ENCODE measurements at regions not wholly inside any gene's neighbourhood (a gene's known extent, or its start where the extent isn't known, plus 50 kb on each side); places are given as distances from the start of the nearest gene placed in this dataset.

DNA sequence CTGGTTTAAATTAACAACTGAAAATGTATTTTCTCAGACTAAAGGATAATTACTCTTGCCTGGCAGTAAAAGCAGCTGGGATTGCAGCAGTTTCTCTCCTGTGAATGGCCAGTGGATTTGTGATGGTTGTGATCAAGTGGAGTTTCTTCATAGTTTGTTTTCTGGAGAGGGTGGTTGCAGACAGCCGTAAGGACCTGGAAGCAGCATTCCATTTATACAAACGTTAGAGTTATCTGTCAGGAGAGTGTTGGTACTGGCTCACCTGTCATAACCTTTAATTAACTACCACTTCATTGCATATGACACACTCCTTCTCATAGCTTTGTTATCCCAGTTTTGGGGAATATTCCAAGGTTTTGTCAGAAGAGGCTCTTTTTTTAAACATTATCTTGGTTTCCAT, 258.4 kb upstream of the SLC10A2 start:
- intact Hi-C loops (cut with DNase I; ENCODE audit: low total_unique reads), result no loop called here
- H3K4me1 ChIP-seq, result no peaks in the 10 kb centered on the region
- TF ChIP-seq POLR2A (IDR thresholded peaks at IDR 0.05) (no peak), CTCF (IDR thresholded peaks at IDR 0.05) (no peak), POLR2AphosphoS5 (IDR thresholded peaks at IDR 0.05) (no peak)

GRCh38 chr13:103315711-103316110, 249.5 kb upstream of the SLC10A2 start:
- Histone ChIP-seq H3K9me3 (no peaks in the 10 kb centered on the region), H3K4me3 (no peak overlapping the region), H3K27ac (no peak overlapping the region), H3K4me1 (no peaks in the 10 kb centered on the region), H3K27me3 (no peaks in the 10 kb centered on the region), H3K36me3 (no peaks in the 10 kb centered on the region)
- no peak for DNase-seq (ENCODE audit: low spot score in 2 of 2)
- no peak for TF ChIP-seq POLR2A (IDR thresholded peaks at IDR 0.05)
- TF ChIP-seq POLR2AphosphoS5 (IDR thresholded peaks at IDR 0.05), result no peak
- no peak for TF ChIP-seq CTCF (IDR thresholded peaks at IDR 0.05)
- intact Hi-C loops (cut with DNase I; ENCODE audit: low total_unique reads), result no loop called here

More for the DNA sequence above, 258.4 kb upstream of the SLC10A2 start:
- H3K27ac ChIP-seq, result no peak overlapping the region
- no peak overlapping the region for H3K4me3 ChIP-seq
- no peak for DNase-seq (ENCODE audit: low spot score in 2 of 2)
- no peaks in the 10 kb centered on the region for H3K27me3 ChIP-seq
- H3K36me3 ChIP-seq, result no peaks in the 10 kb centered on the region
- H3K9me3 ChIP-seq, result no peaks in the 10 kb centered on the region

- DNase-seq (ENCODE audit: low spot score in 2 of 2), result no peak
- H3K27me3 ChIP-seq, result no peaks in the 10 kb centered on the region
- no peak overlapping the region for H3K4me3 ChIP-seq
- H3K36me3 ChIP-seq, result no peaks in the 10 kb centered on the region
- TF ChIP-seq POLR2AphosphoS5 (IDR thresholded peaks at IDR 0.05) (no peak), CTCF (IDR thresholded peaks at IDR 0.05) (no peak), POLR2A (IDR thresholded peaks at IDR 0.05) (no peak)
- H3K9me3 ChIP-seq, result no peaks in the 10 kb centered on the region
- H3K27ac ChIP-seq, result no peak overlapping the region
- intact Hi-C loops (cut with DNase I; ENCODE audit: low total_unique reads), result no loop called here
- H3K4me1 ChIP-seq, result no peaks in the 10 kb centered on the region
Measured at GRCh38 chr13:103312467-103312866, 246.2 kb upstream of the SLC10A2 start.

GRCh38 chr13:103308667-103309066, 242.4 kb upstream of the SLC10A2 start:
- no peak for DNase-seq (ENCODE audit: low spot score in 2 of 2)
- no peak overlapping the region for H3K4me3 ChIP-seq

DNA sequence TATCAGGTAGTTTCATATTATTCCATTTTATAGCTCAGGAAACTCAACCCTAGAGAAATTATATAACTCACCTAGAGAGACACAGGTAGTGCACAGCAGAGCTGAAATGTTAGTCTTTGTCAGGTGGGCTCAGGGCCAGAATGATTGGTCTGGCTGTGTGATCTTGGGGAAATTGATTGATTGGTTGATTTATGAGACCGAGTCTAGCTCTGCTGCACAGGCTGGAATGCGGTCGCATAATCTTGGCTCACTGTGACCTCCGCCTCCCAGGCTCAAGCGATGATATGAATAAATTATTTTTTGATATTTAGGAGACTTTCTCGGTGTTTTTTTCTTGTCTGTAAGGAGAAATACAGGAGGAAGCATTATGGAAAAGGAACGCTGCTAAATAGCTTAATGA, 239.9 kb upstream of the SLC10A2 start:
- no peaks in the 10 kb centered on the region for H3K27me3 ChIP-seq
- H3K4me1 ChIP-seq, result no peaks in the 10 kb centered on the region
- DNase-seq (ENCODE audit: low spot score in 2 of 2), result no peak
- TF ChIP-seq POLR2A (IDR thresholded peaks at IDR 0.05), result no peak
- TF ChIP-seq POLR2AphosphoS5 (IDR thresholded peaks at IDR 0.05), result no peak
- no peak for TF ChIP-seq CTCF (IDR thresholded peaks at IDR 0.05)
- no peaks in the 10 kb centered on the region for H3K36me3 ChIP-seq
- H3K27ac ChIP-seq, result no peak overlapping the region
- no peaks in the 10 kb centered on the region for H3K9me3 ChIP-seq
- intact Hi-C loops (cut with DNase I; ENCODE audit: low total_unique reads), result no loop called here
- H3K4me3 ChIP-seq, result no peak overlapping the region

More at GRCh38 chr13:103308667-103309066, 242.4 kb upstream of the SLC10A2 start:
- no peak overlapping the region for H3K27ac ChIP-seq
- intact Hi-C loops (cut with DNase I; ENCODE audit: low total_unique reads), result no loop called here
- no peaks in the 10 kb centered on the region for H3K4me1 ChIP-seq
- H3K27me3 ChIP-seq, result no peaks in the 10 kb centered on the region
- TF ChIP-seq POLR2AphosphoS5 (IDR thresholded peaks at IDR 0.05) (no peak), POLR2A (IDR thresholded peaks at IDR 0.05) (no peak), CTCF (IDR thresholded peaks at IDR 0.05) (no peak)
- H3K36me3 ChIP-seq, result no peaks in the 10 kb centered on the region
- H3K9me3 ChIP-seq, result no peaks in the 10 kb centered on the region

Measured in breast epithelium (tissue), 4 donors.